Neural cell (in vitro differentiated cells): ENCODE measurements at regions not wholly inside any gene's neighbourhood (a gene's known extent, or its start where the extent isn't known, plus 50 kb on each side); places are given as distances from the start of the nearest gene placed in this dataset.

Experiments
- CTCF ChIP-seq: fragments of 450-650 bp; IDR thresholded peaks from 2 replicates; pipeline ENCODE4 v1.5.1; 2014; ENCODE audit warnings: antibody characterized with exemption, mild to moderate bottlenecking, moderate library complexity; ENCODE audit not compliant: poor library complexity, severe bottlenecking
- EP300 ChIP-seq: fragments of 450-650 bp; conservative IDR thresholded peaks from 2 replicates; pipeline ENCODE4 v1.6.1; 2014; ENCODE audit warnings: antibody characterized with exemption, mild to moderate bottlenecking, moderate library complexity; ENCODE audit not compliant: poor library complexity, severe bottlenecking
- EZH2 ChIP-seq: fragments of 200-600, 300-800 bp; shearing (Covaris generic), sonication (generic); IDR thresholded peaks from 2 replicates; pipeline ENCODE4 v1.6.1; 2014; ENCODE audit warnings: antibody characterized with exemption, low read length, borderline replicate concordance, mild to moderate bottlenecking; ENCODE audit not compliant: insufficient read depth, poor library complexity, severe bottlenecking
- MXI1 ChIP-seq: fragments of 450-650 bp; conservative IDR thresholded peaks from 2 replicates; pipeline ENCODE4 v1.6.1; 2014; ENCODE audit warnings: antibody characterized with exemption, mild to moderate bottlenecking; ENCODE audit not compliant: poor library complexity, severe bottlenecking
- POLR2AphosphoS5 ChIP-seq: IDR thresholded peaks from 2 replicates; pipeline ENCODE4 v1.6.1; 2012
- RAD21 ChIP-seq: fragments of 450-650 bp; conservative IDR thresholded peaks from 2 replicates; pipeline ENCODE4 v1.6.1; 2014; ENCODE audit warnings: antibody characterized with exemption, mild to moderate bottlenecking, moderate library complexity
- SMC3 ChIP-seq: fragments of 450-650 bp; conservative IDR thresholded peaks from 2 replicates; pipeline ENCODE4 v1.6.1; 2014; ENCODE audit warnings: antibody characterized with exemption, mild to moderate bottlenecking, moderate library complexity; ENCODE audit not compliant: poor library complexity
- TAF1 ChIP-seq: IDR thresholded peaks from 2 replicates; pipeline ENCODE4 v1.6.1; 2012; ENCODE audit warnings: low read depth
- TF ChIP-seq, protein P1 (sequence below): IDR thresholded peaks from 2 replicates; pipeline ENCODE4 v1.6.1; 2012; ENCODE audit warnings: borderline replicate concordance

DNA sequence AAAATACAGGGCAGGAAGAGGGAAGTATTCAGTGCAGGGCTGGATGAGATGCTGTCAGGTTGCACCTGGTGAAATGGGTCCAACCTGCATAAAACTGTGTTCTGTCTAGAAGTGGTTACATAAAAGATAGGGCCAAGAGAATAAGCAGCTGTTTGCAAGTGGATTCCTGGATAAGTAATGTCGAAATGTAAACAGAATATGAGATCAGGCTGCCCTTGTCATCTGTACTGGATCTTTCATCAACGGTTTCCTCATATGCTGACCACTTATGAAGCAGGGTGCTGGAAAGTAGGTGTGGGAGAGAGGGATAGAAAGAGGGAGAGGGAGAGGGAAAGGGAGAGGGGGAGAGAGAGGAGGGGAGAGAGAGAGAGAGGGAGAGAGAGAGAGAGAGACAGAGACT, 349.8 kb upstream of the CPEB2 start:
- no peak for TF ChIP-seq CTCF
- TF ChIP-seq, protein P1, sequence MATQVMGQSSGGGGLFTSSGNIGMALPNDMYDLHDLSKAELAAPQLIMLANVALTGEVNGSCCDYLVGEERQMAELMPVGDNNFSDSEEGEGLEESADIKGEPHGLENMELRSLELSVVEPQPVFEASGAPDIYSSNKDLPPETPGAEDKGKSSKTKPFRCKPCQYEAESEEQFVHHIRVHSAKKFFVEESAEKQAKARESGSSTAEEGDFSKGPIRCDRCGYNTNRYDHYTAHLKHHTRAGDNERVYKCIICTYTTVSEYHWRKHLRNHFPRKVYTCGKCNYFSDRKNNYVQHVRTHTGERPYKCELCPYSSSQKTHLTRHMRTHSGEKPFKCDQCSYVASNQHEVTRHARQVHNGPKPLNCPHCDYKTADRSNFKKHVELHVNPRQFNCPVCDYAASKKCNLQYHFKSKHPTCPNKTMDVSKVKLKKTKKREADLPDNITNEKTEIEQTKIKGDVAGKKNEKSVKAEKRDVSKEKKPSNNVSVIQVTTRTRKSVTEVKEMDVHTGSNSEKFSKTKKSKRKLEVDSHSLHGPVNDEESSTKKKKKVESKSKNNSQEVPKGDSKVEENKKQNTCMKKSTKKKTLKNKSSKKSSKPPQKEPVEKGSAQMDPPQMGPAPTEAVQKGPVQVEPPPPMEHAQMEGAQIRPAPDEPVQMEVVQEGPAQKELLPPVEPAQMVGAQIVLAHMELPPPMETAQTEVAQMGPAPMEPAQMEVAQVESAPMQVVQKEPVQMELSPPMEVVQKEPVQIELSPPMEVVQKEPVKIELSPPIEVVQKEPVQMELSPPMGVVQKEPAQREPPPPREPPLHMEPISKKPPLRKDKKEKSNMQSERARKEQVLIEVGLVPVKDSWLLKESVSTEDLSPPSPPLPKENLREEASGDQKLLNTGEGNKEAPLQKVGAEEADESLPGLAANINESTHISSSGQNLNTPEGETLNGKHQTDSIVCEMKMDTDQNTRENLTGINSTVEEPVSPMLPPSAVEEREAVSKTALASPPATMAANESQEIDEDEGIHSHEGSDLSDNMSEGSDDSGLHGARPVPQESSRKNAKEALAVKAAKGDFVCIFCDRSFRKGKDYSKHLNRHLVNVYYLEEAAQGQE = no peak
- TF ChIP-seq EZH2 = no peak
- no peak for TF ChIP-seq EP300
- no peak for TF ChIP-seq SMC3
- TF ChIP-seq TAF1 = no peak
- TF ChIP-seq POLR2AphosphoS5 = no peak
- no peak for TF ChIP-seq RAD21
- TF ChIP-seq MXI1 = no peak
